GM19238 (cell line): ENCODE measurements at regions not wholly inside any gene's neighbourhood (a gene's known extent, or its start where the extent isn't known, plus 50 kb on each side); places are given as distances from the start of the nearest gene placed in this dataset.
"Not testable (repeated sequence)": the region's sequence is repeated elsewhere in the genome, so short reads cannot be mapped to it uniquely, and the experiment has no call there.

Experiments
- DNase-seq: peaks from one replicate; pipeline ENCODE4 v3.0.0; 2011; ENCODE audit warnings: low spot score; ENCODE audit not compliant: insufficient read length

GRCh38 chr5:99605904-99606303 is 677.1 kb upstream of the CHD1 start:
- DNase-seq, result no peak

DNA sequence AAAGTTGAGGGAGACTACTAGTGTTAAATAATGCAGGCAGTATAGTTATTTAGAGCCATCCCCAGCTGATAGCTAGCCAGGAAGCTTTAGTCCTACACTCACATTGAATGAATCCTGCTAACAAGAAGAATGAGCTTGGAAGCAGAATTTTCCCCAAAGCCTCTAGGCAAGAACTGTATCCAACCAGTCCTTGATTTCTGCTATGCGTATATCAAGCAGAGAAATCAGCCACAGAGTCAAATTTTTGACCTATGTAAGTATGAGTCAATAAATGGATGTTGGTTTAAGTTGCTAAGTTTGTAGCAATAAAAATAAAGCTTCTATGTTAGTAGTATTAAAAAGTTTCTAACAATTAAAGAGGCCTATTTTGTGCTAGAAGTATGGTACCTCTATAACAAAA is 672.1 kb upstream of the CHD1 start:
- DNase-seq, result no peak

GRCh38 chr5:99590806-99591205 is 662.0 kb upstream of the CHD1 start:
- no peak for DNase-seq

DNA sequence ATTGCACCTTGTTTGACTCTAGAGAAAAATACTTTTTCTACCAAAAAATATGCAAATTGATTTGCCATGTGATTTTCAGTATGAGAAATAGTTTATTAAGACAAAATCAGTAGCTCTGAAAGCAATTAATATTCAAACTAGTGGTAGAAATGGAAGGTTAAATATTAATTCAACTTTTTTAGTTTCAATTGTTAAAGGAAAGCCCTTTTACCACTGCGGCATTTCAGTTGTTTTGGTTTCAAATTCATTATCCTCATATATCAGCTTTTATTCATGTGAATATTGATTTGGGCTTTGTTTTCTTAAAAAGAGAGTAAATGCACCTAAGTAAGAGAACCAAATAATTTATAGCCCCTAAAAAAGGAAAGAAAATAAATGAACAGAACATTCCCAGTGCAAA is 660.6 kb upstream of the CHD1 start:
- no peak for DNase-seq

DNA sequence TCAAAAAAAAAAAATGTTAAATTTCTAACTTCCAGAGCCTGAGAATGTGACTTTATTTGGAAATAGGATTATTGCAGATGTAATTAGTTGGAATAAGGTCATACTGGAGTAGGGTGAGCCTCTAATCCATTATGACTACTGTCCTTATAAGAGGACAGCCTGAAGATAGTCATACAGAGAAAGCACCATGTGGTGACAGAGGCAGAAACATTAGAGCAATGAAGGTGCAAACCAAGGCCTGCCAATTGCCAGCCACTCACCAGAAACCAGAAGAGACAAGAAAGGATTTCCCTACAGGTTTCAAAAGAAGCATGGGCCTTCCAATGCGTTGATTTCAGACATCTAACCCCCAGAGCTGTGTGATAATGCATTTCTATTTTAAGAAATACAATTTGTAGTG is 659.2 kb upstream of the CHD1 start:
- no peak for DNase-seq

- DNase-seq, result no peak
Observed at GRCh38 chr5:99586878-99587277, 658.1 kb upstream of the CHD1 start.

DNA sequence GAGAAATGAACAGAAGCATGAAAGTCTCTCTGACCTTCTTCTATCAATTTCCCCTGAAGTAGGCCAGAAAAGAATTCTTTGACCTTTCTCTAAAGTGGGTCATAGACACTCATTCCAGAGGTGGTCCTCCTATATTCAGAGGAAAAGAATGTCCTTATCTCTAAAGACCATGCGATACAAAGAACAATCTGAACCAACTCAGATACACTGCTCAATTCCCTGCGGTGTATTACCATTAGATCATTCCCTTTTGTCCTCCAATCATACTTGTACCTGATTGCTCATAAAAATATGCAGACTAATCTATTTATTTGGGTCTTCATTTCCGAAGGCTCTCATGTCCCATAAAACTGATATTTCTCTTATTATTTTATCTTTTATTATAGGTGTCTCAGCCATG is 652.4 kb upstream of the CHD1 start:
- not testable (repeated sequence) for DNase-seq

- not testable (repeated sequence) for DNase-seq
Observed at GRCh38 chr5:99562937-99563627, 634.3 kb upstream of the CHD1 start.

- no peak for DNase-seq
Observed at GRCh38 chr5:99553211-99553810, 624.5 kb upstream of the CHD1 start.

DNA sequence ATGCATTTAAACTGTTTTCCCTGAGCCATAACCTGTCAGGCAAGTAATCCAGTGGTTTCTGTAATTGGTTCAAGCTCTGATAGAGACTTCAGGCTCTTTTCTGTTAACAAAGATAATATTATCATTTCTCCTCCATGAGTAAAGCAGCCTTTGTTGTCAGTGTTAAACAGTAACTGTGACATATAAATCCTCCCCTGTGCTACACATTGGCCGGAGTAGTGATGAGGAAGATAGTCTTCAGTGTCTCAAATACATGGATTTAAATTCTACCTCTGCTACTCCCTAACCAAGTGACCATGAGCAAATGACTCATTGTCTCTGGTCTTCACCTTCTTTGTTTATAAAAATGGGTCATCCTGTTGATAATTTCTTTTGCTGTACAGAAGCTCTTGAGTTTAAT is 615.5 kb upstream of the CHD1 start:
- DNase-seq, result no peak

DNA sequence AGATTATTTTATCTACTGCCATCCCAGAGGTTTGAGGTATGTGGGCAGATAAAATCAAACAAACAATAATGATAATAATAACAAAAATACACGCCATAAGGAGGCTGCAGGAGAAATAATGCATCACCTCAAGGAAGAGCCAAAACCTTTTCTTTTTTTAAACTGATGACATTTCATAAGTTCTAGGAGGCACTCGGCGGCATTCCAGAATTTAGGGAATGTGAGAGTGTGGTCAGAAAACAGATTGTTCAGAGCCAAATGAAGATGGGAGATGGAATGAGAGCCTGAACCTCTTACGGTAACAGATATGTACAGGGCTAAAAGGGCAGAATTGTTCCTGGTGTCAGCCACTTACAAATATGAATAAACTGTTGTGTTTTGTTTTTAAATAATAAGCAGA is 615.0 kb upstream of the CHD1 start:
- DNase-seq, result no peak

- DNase-seq, result not testable (repeated sequence)
Observed at GRCh38 chr5:99534241-99534640, 605.4 kb upstream of the CHD1 start.

- DNase-seq, result not testable (repeated sequence)
Observed at GRCh38 chr5:99521666-99522065, 592.9 kb upstream of the CHD1 start.

GRCh38 chr5:99515864-99516490 is 587.2 kb upstream of the CHD1 start:
- not testable (repeated sequence) for DNase-seq

- not testable (repeated sequence) for DNase-seq
Observed at GRCh38 chr5:99510237-99510866, 581.5 kb upstream of the CHD1 start.

DNA sequence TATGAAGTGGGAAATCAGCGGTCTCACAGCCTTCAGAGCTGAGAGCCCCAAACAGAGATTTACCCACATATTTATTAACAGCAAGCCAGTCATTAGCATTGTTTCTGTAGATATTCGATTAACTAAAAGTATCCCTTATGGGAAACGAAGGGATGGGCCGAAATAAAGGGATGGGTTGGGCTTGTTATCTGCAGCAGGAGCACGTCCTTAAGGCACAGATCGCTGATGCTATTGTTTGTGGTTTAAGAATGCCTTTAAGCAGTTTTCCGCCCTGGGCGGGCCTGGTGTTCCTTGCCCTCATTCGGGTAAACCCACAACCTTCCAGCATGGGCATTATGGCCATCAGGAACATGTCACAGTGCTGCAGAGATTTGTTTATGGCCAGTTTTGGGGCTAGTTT is 580.3 kb upstream of the CHD1 start:
- DNase-seq, result not testable (repeated sequence)

- DNase-seq, result not testable (repeated sequence)
Observed at GRCh38 chr5:99495456-99495855, 566.6 kb upstream of the CHD1 start.

- not testable (repeated sequence) for DNase-seq
Observed at GRCh38 chr5:99478450-99478849, 549.6 kb upstream of the CHD1 start.

GRCh38 chr5:99473328-99473727 is 544.5 kb upstream of the CHD1 start:
- DNase-seq, result not testable (repeated sequence)

- DNase-seq, result not testable (repeated sequence)
Observed at GRCh38 chr5:99471726-99472125, 542.9 kb upstream of the CHD1 start.

- DNase-seq, result not testable (repeated sequence)
Observed at GRCh38 chr5:99471178-99471577, 542.4 kb upstream of the CHD1 start.

- not testable (repeated sequence) for DNase-seq
Observed at GRCh38 chr5:99470636-99471035, 541.8 kb upstream of the CHD1 start.
